ENCODE measurements at regions not wholly inside any gene's neighbourhood (a gene's known extent, or its start where the extent isn't known, plus 50 kb on each side); places are given as distances from the start of the nearest gene placed in this dataset.

GRCh38 chr2:118431586-118431985 lies 343.3 kb downstream of the INSIG2 start:
- H3K9me3 ChIP-seq (ENCODE audit: low read length): no peaks in the 10 kb centered on the region
- no peak overlapping the region for H2AFZ ChIP-seq (ENCODE audit: low read depth, low read length)
- H4K20me1 ChIP-seq (ENCODE audit: insufficient read depth): no peaks in the 10 kb centered on the region
- H3F3A ChIP-seq (ENCODE audit: insufficient read depth, low read length, poor library complexity, severe bottlenecking): no peaks in the 10 kb centered on the region
- no peak overlapping the region for H3K4me3 ChIP-seq (ENCODE audit: low read length)
- no peaks in the 10 kb centered on the region for H3K9me2 ChIP-seq (ENCODE audit: insufficient read depth, low read length)
- H3K9ac ChIP-seq (ENCODE audit: low read length): no peak overlapping the region
- no peak overlapping the region for H3K27ac ChIP-seq (ENCODE audit: low read length)
- H3K79me2 ChIP-seq (replicated peaks; ENCODE audit: insufficient read depth, low read length): no peaks in the 10 kb centered on the region
- no peaks in the 10 kb centered on the region for H3K36me3 ChIP-seq (ENCODE audit: insufficient read depth, low read length)
- TF ChIP-seq EZH2 (IDR thresholded peaks at IDR 0.05; ENCODE audit: borderline replicate concordance, insufficient read depth, low read length, poor library complexity, severe bottlenecking) (no peak), POLR2AphosphoS5 (IDR thresholded peaks at IDR 0.05) (no peak), TAF1 (IDR thresholded peaks at IDR 0.05; ENCODE audit: low read depth) (no peak), RAD21 (conservative IDR thresholded peaks at IDR 0.05) (no peak), MXI1 (conservative IDR thresholded peaks at IDR 0.05; ENCODE audit: poor library complexity, severe bottlenecking) (no peak), SMC3 (conservative IDR thresholded peaks at IDR 0.05; ENCODE audit: poor library complexity) (no peak), EP300 (conservative IDR thresholded peaks at IDR 0.05; ENCODE audit: poor library complexity, severe bottlenecking) (no peak), REST (IDR thresholded peaks at IDR 0.05; ENCODE audit: borderline replicate concordance) (no peak), CTCF (IDR thresholded peaks at IDR 0.05; ENCODE audit: poor library complexity, severe bottlenecking) (no peak)
- H3K27me3 ChIP-seq (ENCODE audit: insufficient read depth, low read depth, low read length): no peaks in the 10 kb centered on the region
- H3K4me2 ChIP-seq (ENCODE audit: low read length): no peak overlapping the region

GRCh38 chr2:118431165-118431517 lies 342.9 kb downstream of the INSIG2 start:
- H2AFZ ChIP-seq (ENCODE audit: low read depth, low read length): no peak overlapping the region
- no peak overlapping the region for H3K4me3 ChIP-seq (ENCODE audit: low read length)
- no peaks in the 10 kb centered on the region for H3K79me2 ChIP-seq (replicated peaks; ENCODE audit: insufficient read depth, low read length)
- no peaks in the 10 kb centered on the region for H3F3A ChIP-seq (ENCODE audit: insufficient read depth, low read length, poor library complexity, severe bottlenecking)
- no peaks in the 10 kb centered on the region for H4K20me1 ChIP-seq (ENCODE audit: insufficient read depth)
- H3K9me3 ChIP-seq (ENCODE audit: low read length): no peaks in the 10 kb centered on the region
- H3K27ac ChIP-seq (ENCODE audit: low read length): no peak overlapping the region
- no peaks in the 10 kb centered on the region for H3K36me3 ChIP-seq (ENCODE audit: insufficient read depth, low read length)
- TF ChIP-seq CTCF (IDR thresholded peaks at IDR 0.05; ENCODE audit: poor library complexity, severe bottlenecking) (no peak), REST (IDR thresholded peaks at IDR 0.05; ENCODE audit: borderline replicate concordance) (no peak), EZH2 (IDR thresholded peaks at IDR 0.05; ENCODE audit: borderline replicate concordance, insufficient read depth, low read length, poor library complexity, severe bottlenecking) (no peak), TAF1 (IDR thresholded peaks at IDR 0.05; ENCODE audit: low read depth) (no peak), MXI1 (conservative IDR thresholded peaks at IDR 0.05; ENCODE audit: poor library complexity, severe bottlenecking) (no peak), RAD21 (conservative IDR thresholded peaks at IDR 0.05) (no peak), SMC3 (conservative IDR thresholded peaks at IDR 0.05; ENCODE audit: poor library complexity) (no peak), POLR2AphosphoS5 (IDR thresholded peaks at IDR 0.05) (no peak), EP300 (conservative IDR thresholded peaks at IDR 0.05; ENCODE audit: poor library complexity, severe bottlenecking) (no peak)
- no peak overlapping the region for H3K4me2 ChIP-seq (ENCODE audit: low read length)
- H3K27me3 ChIP-seq (ENCODE audit: insufficient read depth, low read depth, low read length): no peaks in the 10 kb centered on the region
- no peak overlapping the region for H3K9ac ChIP-seq (ENCODE audit: low read length)
- no peaks in the 10 kb centered on the region for H3K9me2 ChIP-seq (ENCODE audit: insufficient read depth, low read length)
